ENCODE measurements at regions not wholly inside any gene's neighbourhood (a gene's known extent, or its start where the extent isn't known, plus 50 kb on each side); places are given as distances from the start of the nearest gene placed in this dataset.
A peak's percentile ranks its signal among the peaks of the same experiment; 100 is the strongest.

DNA sequence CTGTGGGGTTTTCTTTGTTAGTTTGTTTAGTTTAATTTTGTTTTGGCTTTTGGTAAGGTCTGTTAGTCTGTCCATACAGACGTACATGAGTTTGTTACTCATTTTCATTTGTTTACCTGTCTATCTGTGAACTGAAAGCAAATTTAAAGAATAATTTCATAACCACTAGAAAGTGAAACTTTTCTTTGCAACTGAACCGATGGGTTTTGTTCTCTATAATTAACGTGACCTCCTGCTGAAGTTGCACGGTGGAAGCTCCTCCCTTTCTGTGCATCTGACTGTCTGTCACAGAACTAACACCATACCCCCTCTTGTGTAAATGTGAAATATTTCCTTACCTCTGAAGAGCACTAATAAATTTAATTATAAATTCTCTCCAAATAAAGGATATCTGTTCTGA, 595.5 kb downstream of the GALC start:
- Histone ChIP-seq H3K27ac (ENCODE audit: low read depth in 1 of 2, low read length in 1 of 2) (no peak overlapping the region), H3K36me3 (ENCODE audit: control insufficient read depth in 4 of 4, insufficient read depth in 4 of 4, low read length in 4 of 4) (no peaks in the 10 kb centered on the region), H3K4me1 (ENCODE audit: control insufficient read depth in 5 of 5, insufficient read depth in 5 of 5, low read length in 5 of 5) (no peaks in the 10 kb centered on the region), H3K27me3 (ENCODE audit: control insufficient read depth in 3 of 3, insufficient read depth in 3 of 3, low read length in 2 of 3) (no peaks in the 10 kb centered on the region), H3K4me3 (no peak overlapping the region), H3K9me3 (ENCODE audit: control insufficient read depth in 4 of 4, insufficient read depth in 3 of 4, low read length in 3 of 4) (peaks cover 0 to 4% (median 0%) of the 10 kb centered on the region in 4 donors), H3K9ac (ENCODE audit: insufficient read depth in 1 of 2, low read length in 2 of 2) (no peak overlapping the region)
- peak in 2 of 3 donors; percentile 2 to 4 for DNase-seq
- TF ChIP-seq CTCF (IDR thresholded peaks at IDR 0.05; ENCODE audit: control extremely low read depth, extremely low read depth): no peak
- 52 to 62% methylated on average over 4 of the region's 4 CpGs for WGBS, 2 donors
- no peak for ATAC-seq (ENCODE audit: insufficient read depth, low FRiP score)

- Histone ChIP-seq H3K9ac (ENCODE audit: insufficient read depth in 1 of 2, low read length in 2 of 2) (no peak overlapping the region), H3K27ac (ENCODE audit: low read depth in 1 of 2, low read length in 1 of 2) (no peak overlapping the region), H3K9me3 (ENCODE audit: control insufficient read depth in 4 of 4, insufficient read depth in 3 of 4, low read length in 3 of 4) (peaks cover 0 to 4% (median 0%) of the 10 kb centered on the region in 4 donors), H3K27me3 (ENCODE audit: control insufficient read depth in 3 of 3, insufficient read depth in 3 of 3, low read length in 2 of 3) (no peaks in the 10 kb centered on the region), H3K36me3 (ENCODE audit: control insufficient read depth in 4 of 4, insufficient read depth in 4 of 4, low read length in 4 of 4) (no peaks in the 10 kb centered on the region), H3K4me3 (no peak overlapping the region), H3K4me1 (ENCODE audit: control insufficient read depth in 5 of 5, insufficient read depth in 5 of 5, low read length in 5 of 5) (no peaks in the 10 kb centered on the region)
- TF ChIP-seq CTCF (IDR thresholded peaks at IDR 0.05; ENCODE audit: control extremely low read depth, extremely low read depth): no peak
- WGBS, 2 donors: 87 to 94% methylated on average over 5 of the region's 5 CpGs
- DNase-seq (no peak), ATAC-seq (ENCODE audit: insufficient read depth, low FRiP score) (no peak)
Measured at GRCh38 chr14:87391066-87391465, 601.9 kb downstream of the GALC start.

- no peak for TF ChIP-seq CTCF (IDR thresholded peaks at IDR 0.05; ENCODE audit: control extremely low read depth, extremely low read depth)
- Histone ChIP-seq H3K9me3 (ENCODE audit: control insufficient read depth in 4 of 4, insufficient read depth in 3 of 4, low read length in 3 of 4) (peaks cover 0 to 4% (median 0%) of the 10 kb centered on the region in 4 donors), H3K4me3 (no peak overlapping the region), H3K36me3 (ENCODE audit: control insufficient read depth in 4 of 4, insufficient read depth in 4 of 4, low read length in 4 of 4) (no peaks in the 10 kb centered on the region), H3K4me1 (ENCODE audit: control insufficient read depth in 5 of 5, insufficient read depth in 5 of 5, low read length in 5 of 5) (no peaks in the 10 kb centered on the region), H3K27me3 (ENCODE audit: control insufficient read depth in 3 of 3, insufficient read depth in 3 of 3, low read length in 2 of 3) (no peaks in the 10 kb centered on the region), H3K27ac (ENCODE audit: low read depth in 1 of 2, low read length in 1 of 2) (no peak overlapping the region), H3K9ac (ENCODE audit: insufficient read depth in 1 of 2, low read length in 2 of 2) (no peak overlapping the region)
- ATAC-seq (ENCODE audit: insufficient read depth, low FRiP score) (no peak), DNase-seq (no peak)
Measured at GRCh38 chr14:87388946-87389345, 604.0 kb downstream of the GALC start.

GRCh38 chr14:87387806-87388205, 605.2 kb downstream of the GALC start:
- TF ChIP-seq CTCF (IDR thresholded peaks at IDR 0.05; ENCODE audit: control extremely low read depth, extremely low read depth): no peak
- H3K4me1 ChIP-seq (ENCODE audit: control insufficient read depth in 5 of 5, insufficient read depth in 5 of 5, low read length in 5 of 5): no peaks in the 10 kb centered on the region
- no peak for ATAC-seq (ENCODE audit: insufficient read depth, low FRiP score)
- no peak overlapping the region for H3K27ac ChIP-seq (ENCODE audit: low read depth in 1 of 2, low read length in 1 of 2)
- H3K36me3 ChIP-seq (ENCODE audit: control insufficient read depth in 4 of 4, insufficient read depth in 4 of 4, low read length in 4 of 4): no peaks in the 10 kb centered on the region
- H3K27me3 ChIP-seq (ENCODE audit: control insufficient read depth in 3 of 3, insufficient read depth in 3 of 3, low read length in 2 of 3): no peaks in the 10 kb centered on the region
- 90 to 91% methylated on average over 6 of the region's 6 CpGs for WGBS, 2 donors
- DNase-seq: peak in 1 of 3 donors; percentile 6
- H3K9ac ChIP-seq (ENCODE audit: insufficient read depth in 1 of 2, low read length in 2 of 2): no peak overlapping the region
- H3K9me3 ChIP-seq (ENCODE audit: control insufficient read depth in 4 of 4, insufficient read depth in 3 of 4, low read length in 3 of 4): peaks cover 0 to 2% (median 0%) of the 10 kb centered on the region in 4 donors
- H3K4me3 ChIP-seq: no peak overlapping the region
